GM21367 (cell line): ENCODE measurements at regions not wholly inside any gene's neighbourhood (a gene's known extent, or its start where the extent isn't known, plus 50 kb on each side); places are given as distances from the start of the nearest gene placed in this dataset.
"Not testable (repeated sequence)": the region's sequence is repeated elsewhere in the genome, so short reads cannot be mapped to it uniquely, and the experiment has no call there.

ENCODE experiments used
- ATAC-seq: cut with Tn5 transposase; IDR thresholded peaks from one replicate; pipeline ENCODE4 v1.9.1; 2021; ENCODE audit not compliant: unreplicated experiment

DNA sequence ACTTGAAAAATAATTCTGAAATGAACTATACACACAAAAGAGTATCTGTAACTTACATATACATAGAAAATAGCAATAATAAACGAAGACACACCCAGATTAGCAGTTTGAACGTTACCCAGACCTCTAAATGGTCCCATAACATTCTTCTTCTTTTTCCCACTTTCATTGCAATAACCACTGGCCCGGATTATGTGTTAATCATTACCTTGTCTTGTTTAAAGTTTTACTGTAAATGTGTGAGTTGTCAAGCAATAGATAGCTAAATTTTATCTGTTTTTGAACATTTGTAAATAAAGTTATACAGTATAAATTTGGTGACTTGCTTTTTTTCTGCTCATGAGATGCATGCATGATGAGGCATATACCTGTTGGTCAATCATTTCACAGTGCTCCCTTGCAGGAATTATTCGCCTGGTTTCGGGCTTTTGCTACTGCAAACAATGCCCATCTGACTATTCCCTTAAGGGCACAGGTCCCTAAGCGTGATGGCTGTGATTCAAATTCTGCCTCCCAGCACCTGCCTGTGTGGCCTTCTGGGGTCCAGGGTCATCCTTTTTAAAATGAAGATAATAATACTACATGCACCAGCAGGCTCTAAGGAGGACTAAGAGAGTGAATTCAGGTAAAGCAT is 66.1 kb downstream of the GADD45G start:
- no peak for ATAC-seq

GRCh38 chr9:89674667-89675057 is 69.8 kb downstream of the GADD45G start:
- ATAC-seq = no peak

GRCh38 chr9:89675058-89675742 is 70.4 kb downstream of the GADD45G start:
- no peak for ATAC-seq

- no peak for ATAC-seq
Measured at GRCh38 chr9:89676281-89676680, 71.5 kb downstream of the GADD45G start.

DNA sequence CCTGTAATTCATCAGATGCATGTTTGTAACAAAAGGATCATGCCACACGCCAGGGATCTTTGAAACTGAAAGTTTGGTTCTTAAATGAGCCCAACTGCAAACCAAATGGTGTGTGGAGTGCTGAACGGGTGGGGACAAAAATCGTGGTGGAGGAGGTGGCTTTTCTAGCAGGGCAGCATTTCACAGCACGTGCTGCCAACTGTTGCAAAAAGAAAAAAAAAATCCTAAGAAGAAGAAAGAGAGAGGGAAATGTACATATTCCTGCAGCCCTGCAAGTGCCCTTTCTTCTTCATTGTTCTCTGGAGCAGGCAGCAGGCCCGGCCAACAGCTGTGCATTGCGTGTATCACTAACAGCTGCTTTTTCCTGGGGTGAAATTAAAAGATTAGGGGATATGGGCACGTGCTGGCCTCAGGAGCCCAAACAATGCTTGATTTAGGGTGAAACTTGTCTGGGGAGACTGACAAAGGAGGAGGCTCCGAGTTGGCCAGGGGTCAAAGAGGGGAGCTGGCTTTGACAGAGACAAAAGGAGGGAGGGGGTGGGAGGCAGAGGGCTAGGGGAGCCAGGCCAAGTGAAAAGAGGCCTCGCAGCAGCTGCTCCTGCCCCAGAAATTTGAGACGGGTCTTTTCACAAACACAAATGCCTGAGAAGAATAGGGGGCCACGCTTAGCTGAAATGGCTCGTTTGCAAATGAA is 73.0 kb downstream of the GADD45G start:
- ATAC-seq = no peak

DNA sequence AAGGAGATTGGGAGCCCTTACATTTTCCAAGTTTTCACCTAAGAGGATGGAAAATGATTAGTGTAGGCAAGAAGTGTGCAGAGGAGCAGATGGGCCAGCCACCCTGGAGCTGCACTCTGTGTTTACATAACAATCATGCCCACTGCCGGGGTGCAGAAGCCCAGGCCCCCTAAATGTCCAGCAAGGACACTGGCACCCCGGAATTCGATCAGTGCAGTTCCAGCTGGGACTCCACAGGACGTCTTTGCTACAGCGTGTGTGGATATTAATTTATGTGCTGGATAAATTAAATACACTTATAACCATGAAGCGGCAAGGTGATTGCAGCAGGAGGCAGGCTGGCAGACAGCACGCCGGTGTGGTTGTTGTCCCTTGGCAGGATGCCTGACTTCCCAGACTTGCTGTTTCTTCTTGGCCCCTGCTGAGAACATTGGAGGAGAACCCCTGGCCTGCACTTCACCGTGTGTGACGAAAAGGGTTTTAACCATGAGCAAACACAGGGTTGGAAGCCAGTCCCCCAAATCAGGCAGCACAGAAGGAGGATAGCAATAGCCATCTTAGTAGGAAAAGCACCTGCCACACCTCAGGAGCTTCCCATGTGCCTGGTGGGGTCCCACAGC is 73.7 kb downstream of the GADD45G start:
- ATAC-seq = no peak

DNA sequence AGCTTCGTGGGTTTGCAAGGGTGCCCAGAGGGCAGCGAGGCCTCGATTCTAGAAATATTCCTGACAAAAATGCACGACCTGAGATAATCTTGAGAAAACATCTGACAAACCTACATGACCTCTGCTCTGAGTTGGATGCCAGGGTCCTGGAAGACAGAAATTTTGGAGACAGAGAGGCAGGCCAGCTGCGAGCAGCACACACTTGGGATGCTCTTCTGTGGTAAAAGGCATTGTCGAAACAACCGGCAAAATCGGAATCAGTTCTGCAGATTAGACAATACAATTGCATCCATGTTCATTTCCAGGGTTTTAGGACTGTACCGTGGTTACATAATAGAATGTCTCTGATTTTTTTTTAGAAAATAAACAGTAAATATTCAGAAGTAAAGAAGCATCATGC is 74.2 kb downstream of the GADD45G start:
- no peak for ATAC-seq

DNA sequence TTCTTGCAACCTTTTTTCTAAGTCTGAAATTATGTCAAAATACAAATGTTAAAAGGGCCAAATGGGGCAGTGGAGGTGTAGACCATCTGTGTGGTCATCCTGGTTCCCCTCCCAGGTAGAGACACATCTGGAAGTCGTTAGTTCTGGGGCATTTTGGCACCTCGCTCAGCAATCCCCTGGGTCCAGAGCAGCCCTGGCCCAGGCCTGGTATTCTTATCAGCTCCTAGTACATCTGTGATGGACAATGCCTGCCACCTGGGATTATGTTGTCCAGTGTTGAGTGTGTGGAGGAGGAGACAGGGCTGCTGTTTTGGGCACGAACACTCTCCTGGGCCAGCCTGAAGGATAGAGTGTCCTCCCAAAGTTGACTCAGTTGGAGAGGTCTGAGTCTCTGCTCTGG is 74.8 kb downstream of the GADD45G start:
- no peak for ATAC-seq

GRCh38 chr9:89680547-89681467 is 76.0 kb downstream of the GADD45G start:
- no peak for ATAC-seq

- ATAC-seq = not testable (repeated sequence)
Measured at GRCh38 chr9:89681468-89681859, 76.7 kb downstream of the GADD45G start.

DNA sequence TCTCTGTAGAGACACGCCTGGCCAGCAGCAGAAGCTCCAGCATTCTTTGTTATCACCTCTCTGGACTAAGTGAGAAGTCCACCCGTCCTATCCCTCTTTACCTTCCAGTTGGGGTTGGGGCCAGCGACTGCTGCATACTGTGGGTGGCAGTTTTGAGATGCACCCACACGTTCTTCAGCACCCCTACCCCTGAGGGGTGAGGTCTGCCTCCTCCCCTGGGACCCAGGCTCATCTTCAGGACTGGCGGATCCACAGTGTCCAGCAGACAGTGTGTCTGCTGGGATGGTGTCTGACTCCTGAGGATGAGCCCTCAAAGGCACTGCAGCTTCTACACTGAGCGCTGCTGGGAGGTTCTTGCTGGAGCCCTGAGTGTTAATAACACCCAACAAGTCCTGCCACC is 78.8 kb downstream of the GADD45G start:
- no peak for ATAC-seq

DNA sequence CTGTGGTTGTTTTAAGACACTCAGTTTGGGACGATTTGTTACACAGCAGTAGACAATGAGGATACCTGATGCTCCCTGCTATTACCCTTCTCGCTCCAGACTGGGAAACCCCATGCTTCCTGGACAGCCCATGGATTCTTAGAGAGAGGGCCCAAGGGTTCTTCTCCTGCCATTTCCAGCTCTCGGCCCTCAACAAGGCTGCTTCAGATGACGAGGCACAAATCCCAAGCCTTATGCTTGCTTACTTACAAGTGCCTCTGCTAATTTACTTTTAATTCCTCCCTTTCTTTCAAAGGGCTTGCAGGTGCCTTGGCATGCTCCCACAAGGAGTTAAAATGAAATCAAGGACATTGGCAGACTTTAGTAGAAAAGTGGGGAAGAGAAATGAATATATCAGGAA is 79.4 kb downstream of the GADD45G start:
- ATAC-seq = no peak

GRCh38 chr9:89684912-89685636 is 80.3 kb downstream of the GADD45G start:
- ATAC-seq = no peak

DNA sequence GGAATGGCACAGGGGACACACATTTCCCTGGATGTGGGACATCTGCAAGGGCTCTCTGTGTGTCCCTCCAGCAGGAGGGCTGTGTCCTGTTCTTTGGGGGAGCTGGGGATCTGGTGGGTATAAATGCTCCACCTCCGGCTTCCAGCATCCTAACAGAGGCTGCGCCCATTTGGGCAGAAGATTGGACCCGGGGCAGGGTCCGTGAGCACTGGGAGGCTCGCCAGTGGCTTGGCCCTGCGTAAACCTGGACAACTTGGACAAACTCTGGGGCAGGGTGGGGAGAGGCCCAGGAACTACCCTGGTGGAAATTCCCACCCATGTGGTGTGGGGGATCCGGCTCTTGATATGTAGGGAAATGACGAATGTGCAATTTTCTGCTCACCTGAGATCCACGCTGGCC is 80.9 kb downstream of the GADD45G start:
- no peak for ATAC-seq

DNA sequence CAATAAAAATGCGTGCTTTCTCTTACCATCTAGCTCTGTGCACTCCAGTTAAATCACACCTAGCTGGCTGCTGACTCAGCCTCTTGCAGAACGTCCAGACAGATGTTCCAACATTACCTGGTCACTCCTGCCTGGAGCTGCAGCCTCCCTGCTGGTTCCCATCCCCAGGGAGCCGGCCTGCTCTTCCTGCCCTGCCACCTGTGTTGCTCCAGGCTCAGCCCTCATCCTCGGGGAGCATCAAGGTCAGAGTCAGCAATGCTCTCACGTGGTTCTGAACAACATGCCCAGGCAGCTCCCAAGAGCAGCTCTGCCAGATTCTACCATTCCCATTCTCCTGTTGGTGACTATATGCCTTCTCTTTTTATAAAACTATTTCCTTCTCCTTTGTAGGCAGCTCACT is 81.3 kb downstream of the GADD45G start:
- ATAC-seq = no peak

DNA sequence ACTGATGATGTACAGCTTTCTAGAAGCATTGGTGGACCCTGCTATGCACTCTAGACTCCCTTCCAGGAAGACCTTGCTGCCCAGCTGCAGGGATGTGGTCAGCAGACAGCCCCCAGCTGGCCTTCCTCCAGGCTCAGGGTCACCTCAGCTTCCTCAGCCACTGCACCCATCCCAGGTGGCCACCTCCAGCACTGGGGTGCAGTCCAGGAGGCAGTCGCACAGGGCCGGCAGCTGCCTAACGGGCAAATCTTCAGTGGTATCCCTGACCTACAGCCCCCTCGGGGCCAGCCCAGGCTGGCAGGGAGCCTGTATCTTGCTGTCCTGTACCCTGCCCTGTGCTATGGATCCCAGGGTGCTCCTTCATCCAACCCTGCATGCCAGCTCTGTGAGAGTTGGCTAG is 81.8 kb downstream of the GADD45G start:
- ATAC-seq = no peak

DNA sequence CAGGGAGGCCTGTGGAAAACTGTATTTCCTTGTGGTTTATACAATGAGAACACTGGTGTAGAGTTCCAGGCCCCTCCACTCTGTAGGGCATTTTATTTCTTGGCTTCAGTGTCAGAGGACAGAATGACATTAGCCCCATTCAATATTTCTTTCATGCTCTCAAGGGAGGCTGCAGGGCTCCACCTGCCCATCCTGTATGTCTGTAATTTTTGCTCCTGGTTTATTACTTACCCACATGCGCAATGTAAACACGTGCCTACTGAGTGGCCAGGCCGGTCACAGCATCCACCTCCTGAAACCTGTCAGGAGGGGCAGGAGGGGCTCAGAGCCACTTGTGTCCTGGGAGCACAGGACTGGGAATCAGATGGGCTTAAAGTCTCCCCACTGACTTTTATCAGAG is 82.4 kb downstream of the GADD45G start:
- no peak for ATAC-seq

DNA sequence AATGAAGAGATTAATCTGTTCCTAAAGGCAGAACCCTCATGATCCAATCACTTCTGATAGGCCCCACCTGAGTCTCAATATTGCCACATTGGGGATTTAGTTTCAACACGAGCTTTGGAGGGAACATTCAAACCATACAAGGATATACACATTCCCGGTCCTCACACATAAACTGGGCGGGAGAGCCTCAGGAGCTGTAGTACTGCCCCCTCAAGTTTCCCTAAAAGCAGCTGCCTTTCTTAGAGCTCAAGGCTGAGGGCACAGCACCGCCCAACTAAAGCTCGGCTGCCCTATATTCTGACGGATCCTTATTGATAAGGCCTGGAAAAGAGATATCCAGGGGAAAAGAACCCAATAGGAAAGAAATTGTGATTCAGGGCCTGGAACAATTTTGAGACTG is 83.0 kb downstream of the GADD45G start:
- ATAC-seq = no peak

GRCh38 chr9:89689321-89689720 is 84.5 kb downstream of the GADD45G start:
- not testable (repeated sequence) for ATAC-seq

GRCh38 chr9:89690334-89690912 is 85.6 kb downstream of the GADD45G start:
- peak; percentile 88 for ATAC-seq
